ENCODE measurements at regions not wholly inside any gene's neighbourhood (a gene's known extent, or its start where the extent isn't known, plus 50 kb on each side); places are given as distances from the start of the nearest gene placed in this dataset.

DNA sequence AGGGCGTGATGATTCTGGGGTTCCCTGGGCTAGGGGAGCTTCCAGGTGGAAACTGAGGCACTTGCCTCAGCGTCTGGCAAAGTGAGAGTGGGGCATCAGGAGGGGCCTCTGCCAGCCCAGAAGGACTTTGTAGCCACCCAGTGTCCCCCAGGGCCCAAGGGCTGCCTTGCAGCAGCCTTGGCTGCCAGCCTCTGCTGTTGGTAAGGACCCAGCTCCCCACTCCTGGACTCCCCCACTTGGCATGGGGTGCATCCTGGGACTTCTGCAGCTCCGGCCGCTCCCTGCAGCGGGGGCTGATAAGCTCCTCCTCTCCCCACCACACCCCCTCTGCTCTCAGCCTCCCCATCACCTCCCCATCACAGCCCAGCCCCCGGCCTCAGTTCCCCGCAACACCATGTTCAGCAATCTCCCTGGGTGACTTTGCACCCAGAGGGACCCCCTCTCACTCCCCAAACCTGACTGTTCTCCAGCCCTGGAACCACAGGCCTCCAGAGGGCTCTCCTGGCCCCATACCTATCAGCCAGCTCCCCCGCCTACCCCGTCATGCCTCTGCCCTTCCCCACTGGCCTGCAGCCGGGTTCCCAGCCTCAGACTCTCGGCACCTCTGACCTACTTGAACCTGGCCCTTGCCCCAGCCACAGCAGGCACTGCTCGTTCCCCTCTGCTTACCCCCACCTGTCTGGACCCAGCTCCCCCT is 113.0 kb downstream of the CRYAA start:
- TF ChIP-seq, protein P1, sequence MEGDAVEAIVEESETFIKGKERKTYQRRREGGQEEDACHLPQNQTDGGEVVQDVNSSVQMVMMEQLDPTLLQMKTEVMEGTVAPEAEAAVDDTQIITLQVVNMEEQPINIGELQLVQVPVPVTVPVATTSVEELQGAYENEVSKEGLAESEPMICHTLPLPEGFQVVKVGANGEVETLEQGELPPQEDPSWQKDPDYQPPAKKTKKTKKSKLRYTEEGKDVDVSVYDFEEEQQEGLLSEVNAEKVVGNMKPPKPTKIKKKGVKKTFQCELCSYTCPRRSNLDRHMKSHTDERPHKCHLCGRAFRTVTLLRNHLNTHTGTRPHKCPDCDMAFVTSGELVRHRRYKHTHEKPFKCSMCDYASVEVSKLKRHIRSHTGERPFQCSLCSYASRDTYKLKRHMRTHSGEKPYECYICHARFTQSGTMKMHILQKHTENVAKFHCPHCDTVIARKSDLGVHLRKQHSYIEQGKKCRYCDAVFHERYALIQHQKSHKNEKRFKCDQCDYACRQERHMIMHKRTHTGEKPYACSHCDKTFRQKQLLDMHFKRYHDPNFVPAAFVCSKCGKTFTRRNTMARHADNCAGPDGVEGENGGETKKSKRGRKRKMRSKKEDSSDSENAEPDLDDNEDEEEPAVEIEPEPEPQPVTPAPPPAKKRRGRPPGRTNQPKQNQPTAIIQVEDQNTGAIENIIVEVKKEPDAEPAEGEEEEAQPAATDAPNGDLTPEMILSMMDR (IDR thresholded peaks at IDR 0.05; ENCODE audit: low read depth, low read length) = no peak
- no peak for TF ChIP-seq EZH2phosphoT487 (IDR thresholded peaks at IDR 0.05; ENCODE audit: low read depth)
